K562 (cell line): ENCODE measurements at regions not wholly inside any gene's neighbourhood (a gene's known extent, or its start where the extent isn't known, plus 50 kb on each side); places are given as distances from the start of the nearest gene placed in this dataset.

Source experiments
- ATAC-seq: fragments of 200-7000 bp; cut with Tn5 transposase; 3 replicates; pipeline ENCODE4 v1.9.1; 2020; ENCODE audit warnings: moderate library complexity
- BruUV-seq: library from RNA; stranded (reverse); fragments of 400-500 nt; replicated peaks from 2 replicates; lab custom pipeline; 2021; lab: Mats Ljungman, UMichigan
- CTCF ChIA-PET: fragments of 300-600 bp; formaldehyde crosslinking; extraction: SDS; loops from one replicate; lab custom pipeline; 2021; ENCODE audit warnings: low intra/inter-chr PET ratio; lab: Yijun Ruan, JAX
- POLR2A ChIA-PET: fragments of 300-600, 350-650 bp; sonication (Branson Sonifier 250); formaldehyde crosslinking; extraction: SDS; loops from one replicate; lab custom pipeline; 2021; ENCODE audit warnings: antibody characterized with exemption, inconsistent platforms; lab: Yijun Ruan, JAX
- DNase-seq, 4 experiments: peaks; one replicate each; pipeline versions ENCODE4 v3.0.0 to v3.0.0-alpha.2; 2011 to 2018; ENCODE audit warnings: low spot score in 3 of 4, mixed read lengths in 3 of 4; ENCODE audit errors: extremely low read depth in 1 of 4
- FAIRE-seq: peaks from 2 replicates; lab custom pipeline; 2011; peaks lifted over from hg19 to GRCh38; lab: Jason Lieb, UNC
- H2AFZ ChIP-seq: 2 replicates; pipeline ENCODE4 v1.6.0; 2011; ENCODE audit warnings: low read depth, low read length, control low read depth, inconsistent platforms
- H3K27ac ChIP-seq: fragments of 200-600 bp; 3 replicates; pipeline ENCODE4 v1.8.0; 2011; ENCODE audit warnings: low read depth, mild to moderate bottlenecking, control low read depth, inconsistent platforms, low read length, moderate library complexity, mixed read lengths; ENCODE audit errors: extremely low read depth
- H3K27me3 ChIP-seq, 2 experiments: fragments of 300-600 bp in 1 of 2; 2 replicates in 1 of 2; 3 replicates in 1 of 2; pipeline versions ENCODE4 v1.6.0 to v1.8.0; 2011; ENCODE audit warnings: inconsistent platforms in 2 of 2, low read length in 2 of 2, mild to moderate bottlenecking in 1 of 2, mixed read lengths in 1 of 2, moderate library complexity in 1 of 2; ENCODE audit not compliant: control insufficient read depth in 2 of 2, insufficient read depth in 2 of 2
- H3K36me3 ChIP-seq: fragments of 300-600 bp; 3 replicates; pipeline ENCODE4 v1.8.0; 2011; ENCODE audit warnings: mild to moderate bottlenecking, low read length, inconsistent platforms; ENCODE audit not compliant: control insufficient read depth, insufficient read depth
- H3K4me1 ChIP-seq, 2 experiments: fragments of 200-600 bp in 1 of 2; replicated peaks in 1 of 2; 2 replicates in 1 of 2; 3 replicates in 1 of 2; pipeline versions ENCODE4 v1.5.1 to v1.8.0; 2011; ENCODE audit warnings: inconsistent platforms in 2 of 2, low read length in 2 of 2, mild to moderate bottlenecking in 1 of 2, mixed read lengths in 1 of 2, moderate library complexity in 1 of 2; ENCODE audit not compliant: control insufficient read depth in 2 of 2, insufficient read depth in 2 of 2
- H3K4me2 ChIP-seq: 2 replicates; pipeline ENCODE4 v1.6.1; 2011; ENCODE audit warnings: low read length, control low read depth, inconsistent platforms, mixed read lengths; ENCODE audit not compliant: insufficient read depth
- H3K4me3 ChIP-seq: fragments of 200-600 bp; sonication (generic), shearing (Covaris generic); 2 replicates; pipeline ENCODE4 v1.5.1; 2016; ENCODE audit warnings: control low read depth, inconsistent platforms
- H3K79me2 ChIP-seq: fragments of 200-600 bp; 3 replicates; pipeline ENCODE4 v1.8.0; 2011; ENCODE audit warnings: low read length, inconsistent platforms; ENCODE audit not compliant: control insufficient read depth, insufficient read depth
- H3K9ac ChIP-seq, 2 experiments: 2 replicates each; pipeline versions ENCODE4 v1.6.0 to v1.6.1; 2011; ENCODE audit warnings: low read depth in 2 of 2, low read length in 2 of 2, control low read depth in 1 of 2, inconsistent platforms in 1 of 2, mild to moderate bottlenecking in 1 of 2, mixed read lengths in 1 of 2; ENCODE audit not compliant: insufficient read depth in 1 of 2
- H3K9me1 ChIP-seq: one replicate; pipeline ENCODE4 v1.6.0; 2011; ENCODE audit warnings: inconsistent platforms, mild to moderate bottlenecking, low read length, moderate library complexity; ENCODE audit not compliant: control insufficient read depth, insufficient read depth
- H3K9me3 ChIP-seq: replicated peaks from 2 replicates; pipeline ENCODE4 v1.5.1; 2011; ENCODE audit warnings: low read depth, low read length, inconsistent platforms; ENCODE audit not compliant: control insufficient read depth, insufficient read depth
- H4K20me1 ChIP-seq: replicated peaks from 2 replicates; pipeline ENCODE4 v1.6.1; 2011; ENCODE audit warnings: low read length, inconsistent platforms, mixed read lengths; ENCODE audit not compliant: control insufficient read depth, insufficient read depth
- C11orf30 ChIP-seq: fragments of 450-650 bp; IDR thresholded peaks from 2 replicates; pipeline ENCODE4 v1.6.1; 2016; ENCODE audit warnings: low read depth, mild to moderate bottlenecking
- CTBP1 ChIP-seq: fragments of 450-650 bp; IDR thresholded peaks from 2 replicates; pipeline ENCODE4 v1.6.1; 2016; ENCODE audit warnings: borderline replicate concordance
- CTCFL ChIP-seq: IDR thresholded peaks from 2 replicates; pipeline ENCODE4 v1.6.1; 2011; ENCODE audit warnings: borderline replicate concordance, low read depth, mild to moderate bottlenecking, moderate library complexity, low read length; ENCODE audit not compliant: insufficient read depth, poor library complexity, severe bottlenecking
- DACH1 ChIP-seq: fragments of 450-650 bp; IDR thresholded peaks from 2 replicates; pipeline ENCODE4 v1.6.1; 2018; ENCODE audit not compliant: partially characterized antibody
- GABPA ChIP-seq: fragments of 200-800 bp; sonication (Bioruptor generic); conservative IDR thresholded peaks from 2 replicates; pipeline ENCODE4 v1.6.1; 2016; ENCODE audit warnings: low read depth, missing genetic modification characterization, missing compliant biosample characterization
- GABPB1 ChIP-seq: sonication (generic); formaldehyde crosslinking; IDR thresholded peaks from 2 replicates; pipeline ENCODE4 v1.8.0; 2022; ENCODE audit warnings: mild to moderate bottlenecking, missing genetic modification reagents
- HDAC2 ChIP-seq: fragments of 450-650 bp; IDR thresholded peaks from 2 replicates; pipeline ENCODE4 v1.6.1; 2016; ENCODE audit warnings: mild to moderate bottlenecking
- KAT7 ChIP-seq: sonication (generic); formaldehyde crosslinking; IDR thresholded peaks from 2 replicates; pipeline ENCODE4 v1.8.0; 2022; ENCODE audit warnings: missing genetic modification reagents, mild to moderate bottlenecking, borderline replicate concordance
- KDM5B ChIP-seq: fragments of 200-600 bp; sonication (generic); IDR thresholded peaks from 2 replicates; pipeline ENCODE4 v1.6.1; 2012; ENCODE audit warnings: low read depth, mild to moderate bottlenecking, moderate library complexity, low read length, control low read depth, inconsistent platforms; ENCODE audit not compliant: insufficient replicate concordance
- MYNN ChIP-seq, 2 experiments: sonication (generic); formaldehyde crosslinking in 1 of 2; IDR thresholded peaks; 2 replicates each; pipeline versions ENCODE4 v1.5.0 to v1.6.1; 2016 to 2020; ENCODE audit warnings: antibody characterized with exemption in 1 of 2, missing genetic modification reagents in 1 of 2
- UBTF ChIP-seq, 2 experiments: IDR thresholded peaks; 2 replicates each; pipeline ENCODE4 v1.6.1; 2012; ENCODE audit warnings: improper control_type of control experiment in 2 of 2, low read depth in 2 of 2, low read length in 2 of 2, borderline replicate concordance in 1 of 2
- WGBS: fragments of 100-300 bp; shearing (Covaris generic); methylation state at CpG from one replicate; pipeline ENCODE4 v1.1.6; 2016; ENCODE audit warnings: low coverage, mixed read lengths; ENCODE audit not compliant: insufficient coverage; ENCODE audit errors: missing lambda C conversion rate; 5-methylcytosine and 5-hydroxymethylcytosine counted together
- in situ Hi-C: fragments of 300-500 bp; cut with MboI; formaldehyde crosslinking; loops from 4 replicates; pipeline ENCODE4 v1.15.0; 2018; ENCODE audit warnings: inconsistent platforms, mixed read lengths
- intact Hi-C: fragments of 100-400 bp; cut with micrococcal nuclease; formaldehyde crosslinking; loops from 2 replicates; pipeline ENCODE4 v1.14.2; 2022
- TF ChIP-seq, protein P1 (sequence below): fragments of 150-350 bp; conservative IDR thresholded peaks from 2 replicates; pipeline ENCODE4 v1.6.1; 2014; ENCODE audit warnings: low read length

- H3K27ac ChIP-seq = no peak overlapping the region
- in situ Hi-C loops = no loop called here
- TF ChIP-seq UBTF (IDR thresholded peaks at IDR 0.05; ENCODE audit: borderline replicate concordance in 1 of 2, low read depth in 2 of 2, low read length in 2 of 2) (0 out of 4 replicates have a peak, but pooled peaks of 1 of the 2 experiments have one; percentile 38), CTCFL (peak; percentile 76), GABPA (peak; percentile 49), KAT7 (CRISPR knock-in tag) (peak; percentile 75; the same call in 1 of the 2 replicates), C11orf30 (no peak), HDAC2 (no peak), GABPB1 (CRISPR knock-in tag) (peak; percentile 26; the same call in 1 of the 2 replicates), CTBP1 (peak; percentile 58; the same call in 1 of the 2 replicates), KDM5B (peak; percentile 26), MYNN (IDR thresholded peaks at IDR 0.05) (no peak), MYNN (CRISPR knock-in tag; IDR thresholded peaks at IDR 0.05) (no peak), DACH1 (no peak)
- TF ChIP-seq, protein P1, sequence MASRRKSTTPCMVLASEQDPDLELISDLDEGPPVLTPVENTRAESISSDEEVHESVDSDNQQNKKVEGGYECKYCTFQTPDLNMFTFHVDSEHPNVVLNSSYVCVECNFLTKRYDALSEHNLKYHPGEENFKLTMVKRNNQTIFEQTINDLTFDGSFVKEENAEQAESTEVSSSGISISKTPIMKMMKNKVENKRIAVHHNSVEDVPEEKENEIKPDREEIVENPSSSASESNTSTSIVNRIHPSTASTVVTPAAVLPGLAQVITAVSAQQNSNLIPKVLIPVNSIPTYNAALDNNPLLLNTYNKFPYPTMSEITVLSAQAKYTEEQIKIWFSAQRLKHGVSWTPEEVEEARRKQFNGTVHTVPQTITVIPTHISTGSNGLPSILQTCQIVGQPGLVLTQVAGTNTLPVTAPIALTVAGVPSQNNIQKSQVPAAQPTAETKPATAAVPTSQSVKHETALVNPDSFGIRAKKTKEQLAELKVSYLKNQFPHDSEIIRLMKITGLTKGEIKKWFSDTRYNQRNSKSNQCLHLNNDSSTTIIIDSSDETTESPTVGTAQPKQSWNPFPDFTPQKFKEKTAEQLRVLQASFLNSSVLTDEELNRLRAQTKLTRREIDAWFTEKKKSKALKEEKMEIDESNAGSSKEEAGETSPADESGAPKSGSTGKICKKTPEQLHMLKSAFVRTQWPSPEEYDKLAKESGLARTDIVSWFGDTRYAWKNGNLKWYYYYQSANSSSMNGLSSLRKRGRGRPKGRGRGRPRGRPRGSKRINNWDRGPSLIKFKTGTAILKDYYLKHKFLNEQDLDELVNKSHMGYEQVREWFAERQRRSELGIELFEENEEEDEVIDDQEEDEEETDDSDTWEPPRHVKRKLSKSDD = no peak
Measured at GRCh38 chr6:138692978-138693909, 80.3 kb upstream of the CCDC28A start.

More at GRCh38 chr6:138692978-138693909, 80.3 kb upstream of the CCDC28A start:
- H3K4me3 ChIP-seq = peak overlapping the region; percentile 45
- H3K79me2 ChIP-seq = no peaks in the 10 kb centered on the region
- no peaks in the 10 kb centered on the region for H3K9me1 ChIP-seq
- ChIA-PET CTCF (no interaction called here), POLR2A (interaction anchor here (0.6 to 1.3 kb wide), 3 partner anchors 10 to 23 kb away, joined by 3 to 7 read pairs (median 3); no protein-coding TSS in a partner anchor)
- intact Hi-C loops = loop anchor here (5.0 kb wide), 1 partner anchor 74 kb away; no protein-coding TSS in a partner anchor
- peak overlapping the region in 1 of 2 experiments; percentile 74; a peak in 2 of 4 replicates for H3K9ac ChIP-seq
- H2AFZ ChIP-seq = peak overlapping the region; percentile 79
- peaks cover 0 to 17% of the 10 kb centered on the region in 2 experiments; a peak in 2 of 5 replicates for H3K4me1 ChIP-seq
- H3K9me3 ChIP-seq = no peaks in the 10 kb centered on the region
- no peak for FAIRE-seq
- peak overlapping the region; percentile 47; the same call in 1 of the 2 replicates for H3K4me2 ChIP-seq
- H3K27me3 ChIP-seq = peaks cover 31 to 57% of the 10 kb centered on the region in 2 experiments
- WGBS = 6% methylated on average over 44 of the region's 92 CpGs
- H3K36me3 ChIP-seq = no peaks in the 10 kb centered on the region
- peaks cover 6% of the 10 kb centered on the region; the same call in 1 of the 2 replicates for H4K20me1 ChIP-seq
- BruUV-seq = no TSS peak
- DNase-seq = peak; percentile 23 to 64 (median 58)
- peak; percentile 78 for ATAC-seq
